Upper lobe of left lung (tissue), 4 donors: ENCODE measurements at regions not wholly inside any gene's neighbourhood (a gene's known extent, or its start where the extent isn't known, plus 50 kb on each side); places are given as distances from the start of the nearest gene placed in this dataset.

Experiments
- CTCF ChIP-seq, 6 experiments: fragments of 450-650 bp in 4 of 6; fragments of 200-600 bp in 2 of 6; sonication (generic) in 2 of 6; IDR thresholded peaks; one replicate each; pipeline ENCODE4 v1.5.1; 2016 to 2019; ENCODE audit warnings: antibody characterized with exemption in 6 of 6
- POLR2AphosphoS5 ChIP-seq, 2 donors: sonication (generic); formaldehyde crosslinking; IDR thresholded peaks; one replicate each; pipeline ENCODE4 v1.5.1; 2017; ENCODE audit warnings: antibody characterized with exemption in 2 of 2

GRCh38 chr2:12300927-12301326 lies 415.8 kb upstream of the TRIB2 start:
- TF ChIP-seq CTCF (IDR thresholded peaks at IDR 0.05) (no peak), POLR2AphosphoS5 (IDR thresholded peaks at IDR 0.05) (no peak)
